Kasumi-1 (cell line): ENCODE measurements at regions not wholly inside any gene's neighbourhood (a gene's known extent, or its start where the extent isn't known, plus 50 kb on each side); places are given as distances from the start of the nearest gene placed in this dataset.
"Not testable (repeated sequence)": the region's sequence is repeated elsewhere in the genome, so short reads cannot be mapped to it uniquely, and the experiment has no call there.

Experiments used
- DNase-seq, 2 experiments: peaks; one replicate each; lab custom pipeline; 2025; lab: John Stamatoyannopoulos, UW

- DNase-seq = no peak
Measured at GRCh38 chr6:155861821-155862220, 406.2 kb upstream of the NOX3 start.

DNA sequence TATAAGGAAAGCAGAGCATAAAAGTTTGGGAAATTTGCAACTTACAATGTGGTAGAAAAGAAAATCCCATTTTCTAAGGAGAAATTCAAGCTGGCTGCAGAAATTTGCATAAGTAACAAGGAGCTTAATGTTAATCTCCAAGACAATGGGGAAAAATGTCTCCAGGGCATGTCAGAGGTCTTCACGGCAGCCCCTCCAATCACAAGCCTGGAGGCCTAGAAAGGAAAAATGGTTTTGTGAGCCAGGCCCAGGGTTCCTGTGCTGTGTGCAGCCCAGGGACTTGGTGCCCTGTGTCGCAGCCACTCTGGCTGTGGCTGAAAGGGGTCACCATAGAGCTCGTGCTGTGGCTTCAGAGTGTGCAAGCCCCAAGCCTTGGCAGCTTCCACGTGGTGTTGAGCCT is 403.3 kb upstream of the NOX3 start:
- not testable (repeated sequence) for DNase-seq

DNA sequence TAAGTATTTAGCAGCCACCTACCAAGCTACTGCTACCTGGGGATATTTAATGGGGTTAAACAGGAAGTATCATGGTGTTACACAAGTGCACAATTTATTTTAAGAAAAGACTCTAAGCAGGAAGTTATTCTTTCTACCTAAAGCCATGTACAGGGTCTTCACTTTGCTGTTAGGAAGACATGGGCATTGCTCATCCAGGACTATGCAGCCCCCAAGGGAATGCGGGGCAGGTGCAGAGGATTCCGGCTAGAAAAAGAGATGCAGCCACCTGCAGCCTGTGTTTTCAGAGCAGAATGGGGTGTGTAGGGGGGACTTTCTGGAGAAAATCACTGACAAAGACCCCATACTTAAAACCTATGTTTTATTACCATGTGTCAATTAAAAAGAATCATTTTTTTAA is 399.1 kb upstream of the NOX3 start:
- no peak for DNase-seq

- no peak for DNase-seq
Measured at GRCh38 chr6:155853011-155853410, 397.4 kb upstream of the NOX3 start.

DNA sequence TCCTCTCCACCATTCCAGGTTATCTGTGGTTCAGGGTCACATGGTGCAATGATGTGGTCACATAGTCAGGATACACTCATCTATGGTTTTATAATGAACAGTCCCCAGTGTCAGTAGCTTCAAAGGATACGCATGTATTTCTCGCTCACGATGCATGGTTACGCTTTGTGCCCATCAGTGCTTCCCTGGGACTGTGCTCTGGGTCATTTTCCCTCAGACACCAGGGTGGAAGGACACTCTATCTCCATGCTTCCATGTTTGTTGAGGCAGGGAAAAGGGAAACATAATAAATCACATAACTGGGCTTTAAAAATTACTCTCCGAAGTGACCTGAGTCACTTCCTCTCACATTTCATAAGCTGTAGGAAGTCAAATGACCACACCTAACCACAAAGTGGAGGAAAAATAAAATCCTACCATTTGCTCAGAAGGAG is 394.8 kb upstream of the NOX3 start:
- peak in 1 of 2 experiments; percentile 3 for DNase-seq

DNA sequence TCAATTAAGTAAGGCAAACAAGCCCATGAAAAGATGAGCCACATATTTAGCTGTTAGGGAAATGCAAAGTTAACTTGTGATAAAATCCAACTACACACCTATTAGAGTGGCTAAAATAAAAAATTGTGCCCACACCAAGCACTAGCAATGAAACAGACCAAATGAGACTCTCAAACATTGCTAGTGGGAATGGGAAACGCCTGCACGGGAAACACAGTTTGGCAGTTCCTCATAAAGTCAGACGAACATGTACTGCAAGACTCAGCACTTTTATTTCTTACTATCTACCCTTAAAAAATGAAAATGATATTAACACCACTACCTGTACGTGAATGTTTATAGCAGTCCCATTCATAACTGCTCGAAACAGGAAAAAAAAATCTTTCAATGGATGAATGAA is 392.1 kb upstream of the NOX3 start:
- peak; percentile 21 to 27 for DNase-seq

DNA sequence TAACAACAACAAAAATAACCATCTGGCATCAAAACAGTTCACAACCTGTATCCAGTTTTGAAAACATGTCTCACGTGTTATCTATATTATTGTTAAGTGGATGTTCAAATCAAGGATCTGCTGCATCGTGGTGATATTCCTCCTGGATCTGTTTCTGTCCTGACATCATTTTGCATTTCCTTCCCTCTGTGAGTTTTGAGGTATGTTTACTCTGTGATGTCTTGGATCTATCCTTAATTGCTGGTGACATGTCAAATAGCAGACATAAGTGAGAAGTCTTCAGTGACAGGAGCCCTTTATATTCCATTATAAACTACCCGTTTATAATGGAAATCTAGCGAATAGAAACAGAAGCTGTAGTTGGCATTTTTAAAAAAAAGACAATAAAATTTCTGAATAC is 381.8 kb upstream of the NOX3 start:
- no peak for DNase-seq

DNA sequence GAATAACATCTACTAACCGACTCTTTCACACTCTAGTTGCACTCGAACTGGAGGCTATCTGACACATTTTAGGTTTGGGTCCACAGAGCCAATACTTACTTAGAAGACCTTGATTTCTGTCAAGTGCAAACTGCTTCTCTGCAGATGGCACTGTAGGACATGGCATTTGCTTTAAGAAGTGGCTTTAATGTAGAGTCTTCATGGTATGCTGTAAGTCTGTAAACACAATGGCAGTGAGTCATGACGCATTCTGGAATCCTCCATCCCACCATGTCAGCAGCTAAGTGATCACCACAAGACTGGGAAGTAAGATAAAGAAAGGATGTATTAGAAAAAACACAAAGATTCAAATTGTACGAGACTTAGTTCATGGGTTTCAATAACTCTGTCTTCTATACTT is 377.0 kb upstream of the NOX3 start:
- no peak for DNase-seq

GRCh38 chr6:155830531-155830930 is 374.9 kb upstream of the NOX3 start:
- DNase-seq = peak; percentile 66 to 68

DNA sequence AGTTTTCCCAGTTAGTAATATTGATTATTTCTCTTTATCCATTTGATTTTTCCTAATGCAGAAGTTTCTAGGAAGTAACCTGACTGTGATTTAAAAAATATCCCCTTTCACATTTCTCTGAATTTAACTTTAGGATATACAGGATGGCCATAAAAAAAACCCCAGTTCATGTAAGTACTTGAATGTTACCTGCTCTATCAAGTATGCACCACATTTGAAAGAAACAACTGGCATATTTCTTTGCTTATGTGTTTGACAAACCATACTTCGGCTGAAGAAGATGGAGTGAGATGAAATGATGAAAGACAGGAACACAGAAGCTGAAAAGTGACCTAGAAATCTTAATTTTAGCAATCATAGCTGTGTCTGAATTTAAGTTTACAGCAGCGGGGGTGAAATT is 374.0 kb upstream of the NOX3 start:
- no peak for DNase-seq

DNA sequence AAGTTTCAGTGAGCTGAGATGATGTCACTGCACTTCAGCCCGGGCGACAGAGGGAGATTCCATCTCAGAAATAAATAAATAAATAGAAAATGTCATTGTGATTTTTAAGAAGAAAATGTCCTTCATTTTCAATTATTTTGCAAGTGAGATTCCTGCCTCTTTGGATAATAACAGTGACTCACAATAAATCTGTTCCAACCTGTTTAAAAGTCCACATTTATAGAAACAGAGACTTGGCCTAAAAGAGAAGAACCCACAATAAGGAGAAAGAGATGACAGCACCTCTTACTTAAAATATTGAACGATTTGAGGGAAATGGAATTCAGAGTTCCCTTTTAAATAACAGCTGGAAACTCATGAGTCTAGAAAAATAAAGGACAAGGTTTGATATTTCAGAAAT is 373.4 kb upstream of the NOX3 start:
- DNase-seq = no peak

DNA sequence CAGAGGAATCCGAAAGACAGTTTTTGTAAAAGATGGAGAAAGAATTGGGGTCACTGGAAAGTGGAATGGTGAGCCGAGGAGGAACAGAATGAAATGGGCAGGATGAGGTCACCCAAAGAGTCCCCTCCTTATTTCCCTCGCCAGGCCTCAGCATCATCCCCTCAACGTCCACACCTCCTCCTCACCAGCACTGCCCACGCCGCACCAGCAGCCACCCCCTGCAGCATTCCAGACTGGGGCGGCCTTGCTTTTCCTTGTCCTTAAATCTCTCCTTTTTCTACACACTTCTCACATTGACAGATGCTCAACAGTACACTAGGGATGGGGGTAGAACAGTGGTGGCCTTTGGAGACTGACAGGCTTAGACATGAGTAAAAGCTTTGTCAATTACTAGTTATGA is 363.1 kb upstream of the NOX3 start:
- DNase-seq = no peak

DNA sequence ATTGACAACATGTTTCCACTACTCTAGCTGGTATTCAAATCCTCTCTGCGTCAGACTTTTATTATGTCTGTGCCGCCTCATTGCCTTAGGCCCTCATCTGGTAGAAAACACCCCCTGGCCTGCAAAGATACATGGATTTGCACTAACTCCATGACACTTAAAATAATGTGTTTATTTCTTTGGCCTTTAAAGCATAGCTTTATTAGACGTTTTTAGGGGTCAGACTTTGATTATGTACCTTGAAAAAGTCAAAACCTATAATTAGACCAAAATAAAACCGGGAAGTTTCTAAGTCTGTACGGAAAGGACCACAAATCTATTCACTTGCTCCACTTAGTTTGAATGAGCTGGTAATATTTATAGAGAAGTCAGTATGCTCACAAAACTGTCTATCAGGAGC is 357.9 kb upstream of the NOX3 start:
- no peak for DNase-seq

DNA sequence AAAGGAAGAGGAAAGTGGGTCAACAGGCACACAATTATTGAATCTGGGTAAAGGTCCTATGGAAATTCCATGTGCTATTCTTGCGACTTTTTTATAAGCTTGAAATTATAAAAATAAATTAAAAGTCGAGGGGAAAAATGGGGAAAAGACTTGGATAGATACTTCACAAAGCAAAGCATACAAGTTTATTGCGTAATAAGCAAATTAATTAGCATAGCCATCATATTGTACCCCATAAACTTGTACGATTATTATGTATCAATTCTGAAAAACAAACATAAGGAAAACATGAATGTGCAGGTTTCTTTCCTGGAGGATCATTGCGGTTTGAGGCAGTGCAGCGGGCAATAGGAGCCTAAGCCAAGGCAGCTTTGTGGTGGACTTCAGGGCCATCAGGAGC is 351.6 kb upstream of the NOX3 start:
- DNase-seq = no peak

GRCh38 chr6:155801046-155801445 is 345.4 kb upstream of the NOX3 start:
- DNase-seq = no peak

DNA sequence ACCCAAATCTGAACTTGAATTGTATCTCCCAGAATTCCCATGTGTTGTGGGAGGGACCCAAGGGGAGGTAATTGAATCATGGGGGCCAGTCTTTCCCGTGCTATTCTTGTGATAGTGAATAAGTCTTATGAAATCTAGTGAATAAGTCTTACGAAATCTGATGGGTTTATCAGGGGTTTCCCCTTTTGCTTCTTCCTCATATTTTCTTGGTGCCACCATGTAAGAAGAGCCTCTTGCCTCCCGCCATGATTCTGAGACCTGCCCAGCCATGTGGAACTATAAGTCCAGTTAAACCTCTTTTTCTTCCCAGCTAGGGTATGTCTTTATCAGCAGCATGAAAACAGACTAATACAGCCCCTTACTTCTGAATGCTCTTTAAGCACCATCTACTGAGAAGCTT is 343.2 kb upstream of the NOX3 start:
- DNase-seq = peak; percentile 1 to 3

DNA sequence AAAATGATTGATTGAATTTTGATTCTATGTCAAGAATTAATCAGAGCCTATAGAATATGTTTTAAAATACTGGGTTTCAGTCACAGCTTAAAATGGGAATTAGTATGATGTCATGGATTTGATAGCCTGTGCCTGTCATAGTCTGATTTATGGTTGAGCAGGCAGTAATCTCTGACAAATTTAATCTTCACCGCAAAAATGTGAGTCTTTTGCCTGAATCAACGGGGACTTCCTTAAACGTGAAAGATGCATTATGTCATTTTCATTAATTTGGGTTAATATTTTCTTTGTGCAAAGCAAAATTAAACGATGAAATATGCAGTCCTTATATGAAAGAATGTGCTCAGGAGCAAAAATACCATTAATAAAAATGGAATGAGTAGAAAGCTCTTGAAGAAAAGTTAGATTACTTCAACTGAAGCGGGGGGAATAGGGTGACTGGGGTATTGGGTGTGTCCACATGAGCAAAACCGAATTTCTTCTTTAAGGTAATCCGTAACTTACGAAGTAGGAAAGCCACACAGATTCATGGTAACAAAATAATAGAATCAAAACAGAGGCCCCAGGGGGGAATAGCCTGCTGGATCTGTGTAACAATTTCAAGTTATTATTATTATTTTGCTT is 339.6 kb upstream of the NOX3 start:
- DNase-seq = no peak

GRCh38 chr6:155791891-155792290 is 336.3 kb upstream of the NOX3 start:
- DNase-seq = no peak

- DNase-seq = no peak
Measured at GRCh38 chr6:155791186-155791585, 335.5 kb upstream of the NOX3 start.

GRCh38 chr6:155787168-155787567 is 331.5 kb upstream of the NOX3 start:
- DNase-seq = no peak

DNA sequence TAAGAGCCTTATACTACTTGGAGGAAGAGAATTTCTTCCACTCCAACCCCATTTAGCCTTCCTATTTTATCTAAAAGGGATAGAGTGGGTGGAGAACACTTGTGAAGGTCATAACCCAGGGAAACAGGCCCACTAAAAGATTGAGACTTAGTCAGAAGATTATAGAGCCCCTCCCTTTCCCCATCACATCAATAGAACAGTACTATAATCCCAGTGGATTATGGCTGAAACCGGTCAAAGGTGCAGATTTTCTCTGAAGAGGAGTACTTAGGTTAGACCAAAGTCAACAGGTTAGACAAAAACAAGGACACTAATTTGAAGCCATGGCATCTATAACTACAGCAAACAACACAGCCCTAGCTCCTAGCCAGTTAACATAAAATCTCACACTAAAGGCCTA is 330.9 kb upstream of the NOX3 start:
- no peak for DNase-seq

GRCh38 chr6:155782739-155783459 is 327.3 kb upstream of the NOX3 start:
- no peak for DNase-seq

- no peak for DNase-seq
Measured at GRCh38 chr6:155782320-155782731, 326.7 kb upstream of the NOX3 start.

DNA sequence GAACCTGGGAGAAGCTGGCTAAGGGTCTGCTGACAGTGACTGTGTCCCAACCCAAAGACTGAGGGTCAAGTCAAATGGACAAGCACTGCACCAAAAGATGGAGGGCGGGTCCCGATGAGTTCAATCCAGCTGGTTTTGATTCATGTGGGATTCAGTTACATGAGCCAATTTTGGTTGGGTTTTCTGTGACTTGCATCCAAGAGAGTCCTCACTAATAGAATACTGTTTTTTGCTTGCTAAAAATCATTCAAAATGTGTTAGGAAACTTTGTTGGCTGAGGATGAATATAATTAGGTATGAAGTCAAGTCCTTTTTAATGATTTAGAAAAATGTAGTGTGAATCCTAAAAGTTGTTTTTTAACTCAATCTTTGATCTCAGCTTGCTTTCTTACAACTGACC is 323.8 kb upstream of the NOX3 start:
- DNase-seq = no peak
